ENCODE measurements at regions not wholly inside any gene's neighbourhood (a gene's known extent, or its start where the extent isn't known, plus 50 kb on each side); places are given as distances from the start of the nearest gene placed in this dataset.

GRCh38 chr14:82412545-82412944 lies 878.9 kb upstream of the SEL1L start:
- TF ChIP-seq CTCF (IDR thresholded peaks at IDR 0.05) (no peak), EP300 (IDR thresholded peaks at IDR 0.05; ENCODE audit: low read depth) (no peak), POLR2A (IDR thresholded peaks at IDR 0.05) (no peak)

Data from transverse colon (tissue), 3 donors.